ENCODE measurements at regions not wholly inside any gene's neighbourhood (a gene's known extent, or its start where the extent isn't known, plus 50 kb on each side); places are given as distances from the start of the nearest gene placed in this dataset.

DNA sequence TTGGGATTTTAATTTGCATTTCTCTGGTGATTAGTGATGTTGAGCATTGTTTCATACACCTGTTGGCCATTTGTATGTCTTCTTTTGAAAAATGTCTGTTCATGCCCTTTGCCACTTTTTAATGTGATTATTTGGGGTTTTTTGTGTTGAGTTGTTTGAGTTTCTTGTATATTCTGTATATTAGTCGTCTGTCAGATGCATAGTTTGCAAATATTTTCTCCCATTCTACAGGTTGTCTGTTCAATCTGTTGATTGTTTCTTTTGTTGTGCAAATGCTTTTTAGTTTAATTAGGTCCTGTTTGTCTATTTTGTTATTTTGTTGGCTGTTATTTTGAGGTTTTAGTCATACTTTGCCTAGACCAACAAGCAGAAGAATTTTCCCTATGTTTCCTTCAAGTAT, 164.0 kb upstream of the CXADR start:
- ChIA-PET POLR2A (ENCODE audit: low non-redundant PET) (no interaction called here), CTCF (no interaction called here)
- Histone ChIP-seq H3K9me3 (ENCODE audit: low read depth, low read length, poor library complexity, severe bottlenecking) (peaks cover 4% of the 10 kb centered on the region), H3K4me3 (ENCODE audit: low read depth, low read length, poor library complexity, severe bottlenecking) (no peak overlapping the region), H3K36me3 (ENCODE audit: insufficient read depth, low read length, poor library complexity, severe bottlenecking) (no peaks in the 10 kb centered on the region), H3K4me1 (ENCODE audit: insufficient read depth, low read length, poor library complexity, severe bottlenecking) (no peaks in the 10 kb centered on the region), H3K27ac (ENCODE audit: low read depth, low read length, poor library complexity, severe bottlenecking) (no peak overlapping the region), H3K27me3 (replicated peaks; ENCODE audit: insufficient read depth, low read depth, low read length, poor library complexity) (no peaks in the 10 kb centered on the region)
- TF ChIP-seq EZH2 (IDR thresholded peaks at IDR 0.05; ENCODE audit: borderline replicate concordance, low read depth, low read length, poor library complexity, severe bottlenecking) = no peak
- TF ChIP-seq, protein P1, sequence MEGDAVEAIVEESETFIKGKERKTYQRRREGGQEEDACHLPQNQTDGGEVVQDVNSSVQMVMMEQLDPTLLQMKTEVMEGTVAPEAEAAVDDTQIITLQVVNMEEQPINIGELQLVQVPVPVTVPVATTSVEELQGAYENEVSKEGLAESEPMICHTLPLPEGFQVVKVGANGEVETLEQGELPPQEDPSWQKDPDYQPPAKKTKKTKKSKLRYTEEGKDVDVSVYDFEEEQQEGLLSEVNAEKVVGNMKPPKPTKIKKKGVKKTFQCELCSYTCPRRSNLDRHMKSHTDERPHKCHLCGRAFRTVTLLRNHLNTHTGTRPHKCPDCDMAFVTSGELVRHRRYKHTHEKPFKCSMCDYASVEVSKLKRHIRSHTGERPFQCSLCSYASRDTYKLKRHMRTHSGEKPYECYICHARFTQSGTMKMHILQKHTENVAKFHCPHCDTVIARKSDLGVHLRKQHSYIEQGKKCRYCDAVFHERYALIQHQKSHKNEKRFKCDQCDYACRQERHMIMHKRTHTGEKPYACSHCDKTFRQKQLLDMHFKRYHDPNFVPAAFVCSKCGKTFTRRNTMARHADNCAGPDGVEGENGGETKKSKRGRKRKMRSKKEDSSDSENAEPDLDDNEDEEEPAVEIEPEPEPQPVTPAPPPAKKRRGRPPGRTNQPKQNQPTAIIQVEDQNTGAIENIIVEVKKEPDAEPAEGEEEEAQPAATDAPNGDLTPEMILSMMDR (conservative IDR thresholded peaks at IDR 0.05; ENCODE audit: low read depth, low read length) = no peak
- no TSS peak for BruUV-seq (replicated peaks)
- intact Hi-C loops (cut with micrococcal nuclease; ENCODE audit: unreplicated experiment) = no loop called here
- no peak for DNase-seq (ENCODE audit: low spot score)

DNA sequence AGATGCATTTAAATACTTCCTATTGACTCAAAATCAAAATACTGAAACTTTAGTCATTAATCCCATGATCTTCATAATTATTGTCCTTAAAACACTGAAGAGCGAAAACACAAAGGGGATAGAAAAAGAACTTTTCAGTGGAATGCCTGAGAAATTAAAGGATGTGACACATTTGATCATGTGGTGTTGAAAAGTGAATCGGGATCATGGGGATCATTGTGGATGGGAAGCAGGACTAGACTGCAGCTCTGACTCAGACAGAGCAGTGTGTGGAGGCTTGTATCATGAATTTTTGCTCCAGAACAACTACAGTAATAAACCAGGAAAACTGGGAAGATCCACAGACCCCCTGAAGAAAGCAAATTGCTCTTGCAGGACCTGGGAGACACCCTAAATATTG, 161.1 kb upstream of the CXADR start:
- TF ChIP-seq, protein P1 (conservative IDR thresholded peaks at IDR 0.05; ENCODE audit: low read depth, low read length) = no peak
- no peak for TF ChIP-seq EZH2 (IDR thresholded peaks at IDR 0.05; ENCODE audit: borderline replicate concordance, low read depth, low read length, poor library complexity, severe bottlenecking)
- H3K27me3 ChIP-seq (replicated peaks; ENCODE audit: insufficient read depth, low read depth, low read length, poor library complexity) = no peaks in the 10 kb centered on the region
- H3K4me1 ChIP-seq (ENCODE audit: insufficient read depth, low read length, poor library complexity, severe bottlenecking) = no peaks in the 10 kb centered on the region
- POLR2A ChIA-PET (ENCODE audit: low non-redundant PET) = no interaction called here
- no peaks in the 10 kb centered on the region for H3K36me3 ChIP-seq (ENCODE audit: insufficient read depth, low read length, poor library complexity, severe bottlenecking)
- intact Hi-C loops (cut with micrococcal nuclease; ENCODE audit: unreplicated experiment) = no loop called here
- CTCF ChIA-PET = no interaction called here
- DNase-seq (ENCODE audit: low spot score) = no peak
- no TSS peak for BruUV-seq (replicated peaks)
- no peak overlapping the region for H3K27ac ChIP-seq (ENCODE audit: low read depth, low read length, poor library complexity, severe bottlenecking)
- peaks cover 7% of the 10 kb centered on the region for H3K9me3 ChIP-seq (ENCODE audit: low read depth, low read length, poor library complexity, severe bottlenecking)
- H3K4me3 ChIP-seq (ENCODE audit: low read depth, low read length, poor library complexity, severe bottlenecking) = no peak overlapping the region

DNA sequence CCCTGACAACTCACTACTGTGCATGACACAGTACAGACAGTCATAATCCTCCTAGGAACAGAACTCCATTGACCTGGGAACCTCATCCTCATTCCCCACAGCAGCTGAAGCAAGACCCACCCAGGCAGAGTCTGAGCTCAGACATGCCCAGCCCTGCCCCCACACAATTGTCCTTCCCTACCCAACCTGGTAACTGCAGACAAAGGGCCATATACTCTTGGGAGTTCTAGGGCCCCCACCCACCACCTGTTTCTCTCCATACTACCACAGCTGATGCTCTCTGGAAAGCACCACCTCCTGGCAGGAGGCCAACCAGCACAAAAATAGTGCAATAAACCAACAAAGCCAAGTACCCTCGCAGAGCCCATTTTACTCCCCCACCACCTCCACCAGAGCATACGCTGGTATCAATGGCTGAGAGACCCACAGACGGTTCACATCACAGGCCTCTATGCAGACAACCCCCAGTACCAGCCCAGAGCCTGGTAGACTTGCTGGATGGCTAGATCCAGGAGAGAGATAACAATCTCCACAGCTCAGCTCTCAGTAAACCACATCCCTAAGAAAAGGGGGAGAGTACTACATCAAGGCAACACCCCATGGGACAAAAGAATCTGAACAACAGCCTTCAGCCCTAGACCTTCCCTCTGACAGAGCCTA, 159.7 kb upstream of the CXADR start:
- POLR2A ChIA-PET (ENCODE audit: low non-redundant PET) = no interaction called here

More for the DNA sequence above, 159.7 kb upstream of the CXADR start:
- no peaks in the 10 kb centered on the region for H3K4me1 ChIP-seq (ENCODE audit: insufficient read depth, low read length, poor library complexity, severe bottlenecking)
- no TSS peak for BruUV-seq (replicated peaks)
- no peak overlapping the region for H3K27ac ChIP-seq (ENCODE audit: low read depth, low read length, poor library complexity, severe bottlenecking)
- H3K27me3 ChIP-seq (replicated peaks; ENCODE audit: insufficient read depth, low read depth, low read length, poor library complexity) = no peaks in the 10 kb centered on the region
- no peak for TF ChIP-seq EZH2 (IDR thresholded peaks at IDR 0.05; ENCODE audit: borderline replicate concordance, low read depth, low read length, poor library complexity, severe bottlenecking)
- TF ChIP-seq, protein P1 (conservative IDR thresholded peaks at IDR 0.05; ENCODE audit: low read depth, low read length) = no peak
- H3K4me3 ChIP-seq (ENCODE audit: low read depth, low read length, poor library complexity, severe bottlenecking) = no peak overlapping the region
- no peak for DNase-seq (ENCODE audit: low spot score)
- intact Hi-C loops (cut with micrococcal nuclease; ENCODE audit: unreplicated experiment) = no loop called here
- H3K36me3 ChIP-seq (ENCODE audit: insufficient read depth, low read length, poor library complexity, severe bottlenecking) = no peaks in the 10 kb centered on the region
- CTCF ChIA-PET = no interaction called here
- H3K9me3 ChIP-seq (ENCODE audit: low read depth, low read length, poor library complexity, severe bottlenecking) = peaks cover 9% of the 10 kb centered on the region

All from A673 (cell line).